ENCODE measurements at regions not wholly inside any gene's neighbourhood (a gene's known extent, or its start where the extent isn't known, plus 50 kb on each side); places are given as distances from the start of the nearest gene placed in this dataset.
"Not testable (repeated sequence)": the region's sequence is repeated elsewhere in the genome, so short reads cannot be mapped to it uniquely, and the experiment has no call there.

DNA sequence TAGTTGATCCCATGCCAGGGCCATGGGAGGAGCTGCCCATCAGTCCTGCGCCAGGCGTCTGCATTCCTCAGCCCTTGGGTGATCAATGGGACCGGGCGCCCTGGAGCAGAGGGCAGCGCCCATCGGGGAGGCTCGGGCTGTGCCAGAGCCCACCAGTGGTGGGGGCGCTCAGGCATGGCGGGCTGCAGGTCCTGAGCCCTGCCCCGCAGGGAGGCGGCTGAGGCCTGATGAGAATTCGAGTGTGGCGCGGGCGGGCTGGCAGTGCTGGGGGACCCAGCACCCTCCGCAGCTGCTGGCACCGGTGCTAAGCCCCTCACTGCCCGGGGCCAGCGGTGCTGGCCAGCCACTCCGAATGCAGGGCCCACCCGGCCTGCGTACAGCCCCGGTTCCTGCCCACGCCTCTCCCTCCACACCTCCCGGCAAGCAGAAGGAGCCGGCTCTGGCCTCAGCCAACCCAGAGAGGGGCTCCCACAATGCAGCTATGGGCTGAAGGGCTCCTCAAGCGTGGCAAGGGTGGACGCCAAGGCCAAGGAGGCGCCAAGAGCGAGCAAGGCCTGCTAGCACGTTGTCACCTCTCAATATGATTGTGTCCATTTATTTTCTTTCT, 238.1 kb upstream of the OLFM3 start:
- peaks cover 7% of the 10 kb centered on the region; the same call in 1 of the 2 replicates for H3K9me3 ChIP-seq (ENCODE audit: control insufficient read depth, insufficient read depth, low read length)
- H3K4me3 ChIP-seq (ENCODE audit: low read depth, low read length): no peak overlapping the region
- H3K4me1 ChIP-seq (ENCODE audit: control insufficient read depth, insufficient read depth, low read length): no peaks in the 10 kb centered on the region
- H3K36me3 ChIP-seq (ENCODE audit: control insufficient read depth, insufficient read depth, low read length): no peaks in the 10 kb centered on the region
- H3K9ac ChIP-seq (ENCODE audit: low read depth, low read length): no peak overlapping the region
- no peaks in the 10 kb centered on the region for H3K27me3 ChIP-seq (ENCODE audit: control insufficient read depth, insufficient read depth, low read length)
- no peak overlapping the region for H3K27ac ChIP-seq (ENCODE audit: low read depth, low read length)

DNA sequence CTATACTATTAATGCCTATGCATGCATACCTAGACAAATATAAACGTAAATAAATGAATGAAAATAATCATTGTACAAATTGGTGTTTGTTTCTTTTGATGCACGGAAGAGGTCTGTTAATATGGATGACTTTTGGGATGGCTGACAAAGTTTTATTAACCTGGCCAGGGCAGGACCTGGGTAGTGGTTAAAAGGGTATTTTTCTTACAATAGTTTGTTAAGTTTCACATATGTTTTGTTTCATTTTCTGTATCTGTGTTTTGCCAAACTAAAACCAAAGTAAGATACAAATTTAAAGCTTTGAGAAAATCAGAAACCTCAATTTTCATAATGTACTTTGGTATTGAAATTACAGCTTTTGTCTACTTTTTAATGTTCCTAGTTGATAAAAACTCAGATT, 222.7 kb upstream of the OLFM3 start:
- Histone ChIP-seq H3K36me3 (ENCODE audit: control insufficient read depth, insufficient read depth, low read length) (no peaks in the 10 kb centered on the region), H3K4me3 (ENCODE audit: low read depth, low read length) (no peak overlapping the region), H3K27me3 (ENCODE audit: control insufficient read depth, insufficient read depth, low read length) (no peaks in the 10 kb centered on the region), H3K9ac (ENCODE audit: low read depth, low read length) (no peak overlapping the region), H3K27ac (ENCODE audit: low read depth, low read length) (no peak overlapping the region), H3K9me3 (ENCODE audit: control insufficient read depth, insufficient read depth, low read length) (no peaks in the 10 kb centered on the region), H3K4me1 (ENCODE audit: control insufficient read depth, insufficient read depth, low read length) (no peaks in the 10 kb centered on the region)

DNA sequence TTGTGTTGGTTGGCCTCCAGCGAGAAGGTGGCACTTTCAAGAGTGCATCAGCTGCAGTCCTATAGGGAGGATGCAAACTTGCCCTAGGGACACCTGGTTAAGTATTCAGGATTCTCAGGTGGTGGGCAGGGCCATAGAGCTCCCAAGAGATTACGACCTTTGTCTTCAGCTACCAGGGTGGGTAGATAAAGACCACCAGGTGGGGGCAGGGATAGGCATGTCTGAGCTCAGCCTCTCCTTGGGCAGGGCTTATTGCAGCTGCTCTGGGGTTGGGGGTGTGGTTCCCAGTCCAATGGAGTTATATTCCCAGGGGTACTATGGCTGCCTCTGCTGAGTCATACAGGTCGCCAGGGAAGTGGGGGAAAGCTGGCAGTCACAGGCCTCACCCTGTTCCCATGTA, 214.2 kb upstream of the OLFM3 start:
- H3K4me1 ChIP-seq (ENCODE audit: control insufficient read depth, insufficient read depth, low read length); H3K4me3 ChIP-seq (ENCODE audit: low read depth, low read length); H3K9ac ChIP-seq (ENCODE audit: low read depth, low read length); H3K9me3 ChIP-seq (ENCODE audit: control insufficient read depth, insufficient read depth, low read length); H3K27ac ChIP-seq (ENCODE audit: low read depth, low read length); H3K27me3 ChIP-seq (ENCODE audit: control insufficient read depth, insufficient read depth, low read length); H3K36me3 ChIP-seq (ENCODE audit: control insufficient read depth, insufficient read depth, low read length): not testable (repeated sequence)

DNA sequence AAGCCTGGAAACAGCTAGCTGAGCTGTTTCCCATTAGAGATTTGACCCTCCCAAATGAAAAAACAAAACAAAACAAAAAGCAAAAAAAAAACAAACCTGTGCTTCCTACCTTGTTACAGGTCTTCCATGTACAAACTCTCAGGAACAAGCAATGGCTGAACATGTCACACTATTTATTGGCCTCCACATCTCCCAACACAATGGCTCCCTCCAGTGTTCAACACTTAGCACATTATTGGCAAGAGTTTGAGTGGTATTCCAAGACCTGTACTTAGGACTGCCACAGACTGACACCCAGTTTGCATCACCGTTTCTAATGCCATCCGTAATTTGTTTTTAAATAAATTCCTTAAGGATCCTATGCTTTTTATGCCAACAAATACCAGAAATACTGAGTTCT, 195.0 kb upstream of the OLFM3 start:
- H3K9ac ChIP-seq (ENCODE audit: low read depth, low read length): no peak overlapping the region
- no peak overlapping the region for H3K27ac ChIP-seq (ENCODE audit: low read depth, low read length)
- no peaks in the 10 kb centered on the region for H3K27me3 ChIP-seq (ENCODE audit: control insufficient read depth, insufficient read depth, low read length)
- no peak overlapping the region for H3K4me3 ChIP-seq (ENCODE audit: low read depth, low read length)
- H3K9me3 ChIP-seq (ENCODE audit: control insufficient read depth, insufficient read depth, low read length): no peaks in the 10 kb centered on the region
- no peaks in the 10 kb centered on the region for H3K36me3 ChIP-seq (ENCODE audit: control insufficient read depth, insufficient read depth, low read length)
- peaks cover 4% of the 10 kb centered on the region; the same call in 1 of the 2 replicates for H3K4me1 ChIP-seq (ENCODE audit: control insufficient read depth, insufficient read depth, low read length)

DNA sequence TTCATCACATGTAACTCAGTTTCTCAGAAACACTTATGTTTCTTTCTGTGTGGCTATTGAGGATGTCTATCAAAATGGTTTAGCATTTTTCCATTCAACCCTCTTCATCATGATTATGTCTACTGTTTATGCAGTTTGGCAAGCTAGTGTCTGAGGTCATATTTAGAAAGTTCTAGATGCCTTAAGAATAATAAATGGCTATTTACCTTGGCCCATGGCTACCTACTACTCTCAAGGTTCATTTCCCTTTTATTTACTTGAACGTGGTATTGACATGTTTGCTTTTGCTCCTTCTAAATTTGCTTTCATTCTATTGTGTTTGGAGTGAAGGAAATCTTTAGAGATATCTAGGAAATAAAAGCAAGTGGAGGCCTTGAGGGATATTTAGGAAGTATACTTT, 193.7 kb upstream of the OLFM3 start:
- no peak overlapping the region for H3K4me3 ChIP-seq (ENCODE audit: low read depth, low read length)

DNA sequence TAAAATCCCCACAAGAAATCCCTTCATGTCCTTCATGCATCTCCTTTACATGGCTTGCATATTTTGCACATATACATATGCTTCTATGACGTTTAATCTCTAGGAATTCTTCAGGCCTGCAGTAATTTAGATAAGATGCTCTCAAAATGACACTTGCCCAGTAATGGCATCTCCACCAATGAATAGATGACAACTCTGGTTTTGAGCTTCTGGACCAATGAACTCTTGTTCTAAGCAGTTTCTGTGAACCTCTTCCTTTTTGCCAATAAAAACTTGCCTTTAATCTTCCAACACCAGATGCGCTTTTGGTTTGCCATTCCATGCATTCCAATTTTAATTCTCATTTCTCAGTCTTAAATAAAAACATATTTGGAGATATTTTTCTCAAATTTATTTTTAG, 189.8 kb upstream of the OLFM3 start:
- no peak overlapping the region for H3K9ac ChIP-seq (ENCODE audit: low read depth, low read length)
- H3K36me3 ChIP-seq (ENCODE audit: control insufficient read depth, insufficient read depth, low read length): no peaks in the 10 kb centered on the region
- no peaks in the 10 kb centered on the region for H3K9me3 ChIP-seq (ENCODE audit: control insufficient read depth, insufficient read depth, low read length)
- H3K27ac ChIP-seq (ENCODE audit: low read depth, low read length): no peak overlapping the region
- H3K27me3 ChIP-seq (ENCODE audit: control insufficient read depth, insufficient read depth, low read length): no peaks in the 10 kb centered on the region
- H3K4me3 ChIP-seq (ENCODE audit: low read depth, low read length): no peak overlapping the region
- peaks cover 4% of the 10 kb centered on the region; the same call in 1 of the 2 replicates for H3K4me1 ChIP-seq (ENCODE audit: control insufficient read depth, insufficient read depth, low read length)

More for the DNA sequence above, 193.7 kb upstream of the OLFM3 start:
- H3K9ac ChIP-seq (ENCODE audit: low read depth, low read length): no peak overlapping the region
- H3K4me1 ChIP-seq (ENCODE audit: control insufficient read depth, insufficient read depth, low read length): peaks cover 4% of the 10 kb centered on the region; the same call in 1 of the 2 replicates
- H3K9me3 ChIP-seq (ENCODE audit: control insufficient read depth, insufficient read depth, low read length): no peaks in the 10 kb centered on the region
- no peaks in the 10 kb centered on the region for H3K27me3 ChIP-seq (ENCODE audit: control insufficient read depth, insufficient read depth, low read length)
- H3K27ac ChIP-seq (ENCODE audit: low read depth, low read length): no peak overlapping the region
- H3K36me3 ChIP-seq (ENCODE audit: control insufficient read depth, insufficient read depth, low read length): no peaks in the 10 kb centered on the region

DNA sequence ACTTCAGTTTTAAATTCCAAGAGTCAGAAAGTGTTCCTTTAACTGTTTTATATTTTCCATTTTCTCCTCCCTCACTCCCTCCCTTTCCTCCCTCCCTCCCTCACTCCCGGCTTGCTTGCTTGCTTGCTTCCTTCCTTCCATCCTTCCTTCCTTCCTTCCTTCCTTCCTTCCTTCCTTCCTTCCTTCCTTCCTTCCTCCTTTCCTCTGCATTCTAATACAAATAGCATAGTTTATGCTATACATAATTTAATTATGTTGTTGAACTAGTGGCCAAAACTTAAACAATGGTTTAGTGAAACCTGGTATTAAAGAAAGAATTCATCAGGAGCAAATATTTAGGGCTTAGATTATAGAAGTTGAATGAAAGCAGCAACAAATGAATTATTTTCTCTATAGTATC, 188.5 kb upstream of the OLFM3 start:
- Histone ChIP-seq H3K4me1 (ENCODE audit: control insufficient read depth, insufficient read depth, low read length) (peaks cover 4% of the 10 kb centered on the region; the same call in 1 of the 2 replicates), H3K36me3 (ENCODE audit: control insufficient read depth, insufficient read depth, low read length) (no peaks in the 10 kb centered on the region), H3K4me3 (ENCODE audit: low read depth, low read length) (no peak overlapping the region), H3K27me3 (ENCODE audit: control insufficient read depth, insufficient read depth, low read length) (no peaks in the 10 kb centered on the region), H3K27ac (ENCODE audit: low read depth, low read length) (no peak overlapping the region), H3K9ac (ENCODE audit: low read depth, low read length) (no peak overlapping the region), H3K9me3 (ENCODE audit: control insufficient read depth, insufficient read depth, low read length) (no peaks in the 10 kb centered on the region)

DNA sequence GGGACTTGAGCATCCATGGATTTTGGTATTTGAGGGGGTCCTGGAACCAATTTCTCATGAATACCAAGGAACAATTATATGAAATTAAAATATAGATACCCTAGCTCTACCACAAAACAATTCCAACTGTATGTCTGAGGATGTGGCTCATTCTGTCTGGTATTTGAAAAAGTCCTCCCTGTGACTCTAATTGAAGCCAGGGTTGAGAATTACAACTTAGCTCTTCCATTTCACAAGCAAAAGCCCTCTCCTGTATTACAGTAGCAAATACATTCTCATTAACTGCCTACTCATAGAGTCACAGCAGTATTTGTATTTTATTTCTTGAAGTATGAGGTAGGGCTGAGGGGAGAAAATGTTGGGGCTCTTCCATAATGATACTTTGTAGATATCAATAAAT, 187.8 kb upstream of the OLFM3 start:
- H3K9ac ChIP-seq (ENCODE audit: low read depth, low read length): no peak overlapping the region
- no peak overlapping the region for H3K4me3 ChIP-seq (ENCODE audit: low read depth, low read length)
- peaks cover 4% of the 10 kb centered on the region; the same call in 1 of the 2 replicates for H3K4me1 ChIP-seq (ENCODE audit: control insufficient read depth, insufficient read depth, low read length)
- no peaks in the 10 kb centered on the region for H3K27me3 ChIP-seq (ENCODE audit: control insufficient read depth, insufficient read depth, low read length)
- no peaks in the 10 kb centered on the region for H3K9me3 ChIP-seq (ENCODE audit: control insufficient read depth, insufficient read depth, low read length)
- no peak overlapping the region for H3K27ac ChIP-seq (ENCODE audit: low read depth, low read length)
- H3K36me3 ChIP-seq (ENCODE audit: control insufficient read depth, insufficient read depth, low read length): no peaks in the 10 kb centered on the region

DNA sequence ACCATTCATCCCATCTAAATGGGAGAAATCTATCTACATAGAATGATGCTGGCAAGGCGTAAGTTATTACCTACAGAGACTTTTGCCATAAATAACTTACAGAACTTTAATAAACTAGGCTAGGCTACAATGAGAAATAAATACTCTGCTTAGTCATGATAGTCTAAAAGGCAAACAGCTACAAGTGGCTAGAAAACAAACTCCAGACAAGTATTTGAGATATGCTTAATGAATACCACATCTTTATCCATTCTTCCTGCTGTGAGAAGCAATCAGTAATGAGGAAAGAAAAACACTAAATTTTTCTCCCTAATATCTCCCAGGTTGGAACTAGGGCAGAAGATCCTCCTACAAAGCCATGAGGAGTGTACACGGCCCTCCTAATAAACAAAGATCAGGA, 187.0 kb upstream of the OLFM3 start:
- Histone ChIP-seq H3K27me3 (ENCODE audit: control insufficient read depth, insufficient read depth, low read length) (no peaks in the 10 kb centered on the region), H3K4me1 (ENCODE audit: control insufficient read depth, insufficient read depth, low read length) (peaks cover 4% of the 10 kb centered on the region; the same call in 1 of the 2 replicates), H3K9me3 (ENCODE audit: control insufficient read depth, insufficient read depth, low read length) (no peaks in the 10 kb centered on the region), H3K9ac (ENCODE audit: low read depth, low read length) (no peak overlapping the region), H3K36me3 (ENCODE audit: control insufficient read depth, insufficient read depth, low read length) (no peaks in the 10 kb centered on the region), H3K27ac (ENCODE audit: low read depth, low read length) (no peak overlapping the region), H3K4me3 (ENCODE audit: low read depth, low read length) (no peak overlapping the region)

DNA sequence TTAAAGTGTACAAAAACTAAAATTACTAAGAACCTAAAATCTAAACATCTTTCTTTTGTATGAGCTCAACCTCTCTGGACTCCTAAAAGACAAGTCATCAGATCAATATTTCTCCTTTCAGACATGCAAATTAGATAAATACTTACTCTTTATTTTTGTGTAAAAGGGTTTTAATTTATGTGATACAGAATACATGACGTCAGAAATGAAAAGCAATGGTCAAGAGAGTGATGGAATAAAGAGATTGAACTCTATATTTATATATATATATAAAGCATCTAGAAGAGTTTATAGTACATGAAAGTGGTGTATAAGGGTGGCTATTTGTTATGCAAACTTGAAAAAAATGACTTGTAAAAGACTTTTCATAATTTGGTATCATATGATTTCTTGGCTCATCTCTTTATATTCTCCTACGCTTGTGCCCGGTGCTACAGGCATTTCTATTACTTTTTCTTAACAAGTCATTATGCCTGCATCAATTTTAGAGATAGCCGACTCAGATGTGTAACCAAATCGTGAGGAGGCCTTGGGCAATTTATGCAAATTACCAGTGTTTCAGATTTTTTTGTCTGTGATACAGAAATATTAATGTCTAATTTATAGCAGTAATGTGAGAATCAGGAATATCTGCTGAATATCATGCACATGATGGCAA, 186.0 kb upstream of the OLFM3 start:
- Histone ChIP-seq H3K4me1 (ENCODE audit: control insufficient read depth, insufficient read depth, low read length) (peaks cover 4% of the 10 kb centered on the region; the same call in 1 of the 2 replicates), H3K27me3 (ENCODE audit: control insufficient read depth, insufficient read depth, low read length) (no peaks in the 10 kb centered on the region), H3K4me3 (ENCODE audit: low read depth, low read length) (no peak overlapping the region), H3K36me3 (ENCODE audit: control insufficient read depth, insufficient read depth, low read length) (no peaks in the 10 kb centered on the region), H3K9me3 (ENCODE audit: control insufficient read depth, insufficient read depth, low read length) (no peaks in the 10 kb centered on the region), H3K27ac (ENCODE audit: low read depth, low read length) (no peak overlapping the region), H3K9ac (ENCODE audit: low read depth, low read length) (no peak overlapping the region)

DNA sequence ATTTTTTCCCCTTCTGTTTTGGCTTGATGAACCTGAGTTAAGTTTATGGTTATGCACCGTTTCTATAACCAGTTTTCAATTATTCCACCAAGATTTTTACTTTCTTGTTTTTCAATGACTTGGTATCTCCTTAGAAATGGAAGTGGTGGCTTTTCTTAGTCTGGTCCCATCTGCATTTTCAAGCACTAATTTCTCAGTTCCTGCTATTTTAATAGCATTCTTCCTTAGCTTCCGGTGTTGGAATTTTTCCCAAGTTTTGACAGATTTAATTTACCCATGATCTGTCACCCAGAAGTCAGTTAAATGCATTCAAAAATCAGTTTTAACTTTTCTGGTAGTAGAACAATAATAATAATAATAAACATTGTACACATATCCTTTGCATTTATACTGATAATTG, 184.6 kb upstream of the OLFM3 start:
- no peak overlapping the region for H3K27ac ChIP-seq (ENCODE audit: low read depth, low read length)
- no peaks in the 10 kb centered on the region for H3K27me3 ChIP-seq (ENCODE audit: control insufficient read depth, insufficient read depth, low read length)
- no peaks in the 10 kb centered on the region for H3K9me3 ChIP-seq (ENCODE audit: control insufficient read depth, insufficient read depth, low read length)
- H3K4me1 ChIP-seq (ENCODE audit: control insufficient read depth, insufficient read depth, low read length): no peaks in the 10 kb centered on the region
- H3K9ac ChIP-seq (ENCODE audit: low read depth, low read length): no peak overlapping the region
- no peak overlapping the region for H3K4me3 ChIP-seq (ENCODE audit: low read depth, low read length)
- no peaks in the 10 kb centered on the region for H3K36me3 ChIP-seq (ENCODE audit: control insufficient read depth, insufficient read depth, low read length)
